ENCODE measurements at regions not wholly inside any gene's neighbourhood (a gene's known extent, or its start where the extent isn't known, plus 50 kb on each side); places are given as distances from the start of the nearest gene placed in this dataset.
"Not testable (repeated sequence)": the region's sequence is repeated elsewhere in the genome, so short reads cannot be mapped to it uniquely, and the experiment has no call there.

DNA sequence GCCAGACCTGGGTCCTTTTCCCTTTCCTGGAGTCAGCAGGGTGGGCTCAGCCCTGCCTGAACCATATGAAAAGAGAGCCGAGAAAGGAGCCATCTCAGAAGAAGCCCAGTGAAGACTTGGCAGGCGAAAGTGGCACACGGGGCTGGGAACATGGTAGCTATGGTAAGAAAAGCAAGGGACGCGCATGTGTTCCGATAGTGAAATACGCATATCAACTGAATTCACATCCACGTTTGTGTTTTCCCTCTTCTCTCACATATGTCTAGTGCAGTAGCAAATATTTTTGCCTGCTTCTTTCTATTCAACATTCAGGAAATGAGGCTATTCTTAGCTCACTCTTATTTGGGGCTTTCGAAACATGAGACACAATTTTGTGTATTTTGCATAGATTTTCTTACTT is 54.1 kb upstream of the PEG3 start:
- no peak overlapping the region for H3K4me3 Mint-ChIP-seq
- H3K4me1 Mint-ChIP-seq, result no peaks in the 10 kb centered on the region
- no peaks in the 10 kb centered on the region for H3K36me3 Mint-ChIP-seq (ENCODE audit: low read depth)
- ChIA-PET POLR2A (no interaction called here), CTCF (no interaction called here)
- no peak for DNase-seq
- no peaks in the 10 kb centered on the region for H3K27me3 Mint-ChIP-seq
- H3K27ac Mint-ChIP-seq, result no peak overlapping the region
- H3K9me3 Mint-ChIP-seq, result peaks cover 30% of the 10 kb centered on the region

DNA sequence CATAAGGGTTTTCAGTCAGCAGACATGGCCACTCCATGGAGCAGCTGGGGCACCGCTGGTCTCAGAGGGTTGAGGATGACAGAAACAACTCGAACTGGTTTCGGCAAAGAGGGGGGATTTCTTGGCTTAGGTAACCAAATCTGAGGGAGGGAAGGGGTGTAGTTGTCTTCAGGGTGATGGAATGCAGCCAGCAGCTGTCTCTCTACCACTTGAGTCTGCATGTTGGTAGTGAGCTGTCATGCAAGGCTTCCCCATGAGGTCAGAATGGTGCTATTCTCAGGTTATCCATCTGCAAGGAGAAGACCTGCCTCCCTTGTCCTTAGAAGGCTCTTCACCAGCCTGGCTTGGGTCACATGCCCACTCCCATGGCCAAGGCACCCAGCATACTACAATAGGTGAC is 55.6 kb upstream of the PEG3 start:
- POLR2A ChIA-PET, result no interaction called here
- no peaks in the 10 kb centered on the region for H3K27me3 Mint-ChIP-seq
- H3K4me3 Mint-ChIP-seq, result no peak overlapping the region
- CTCF ChIA-PET, result no interaction called here
- no peaks in the 10 kb centered on the region for H3K36me3 Mint-ChIP-seq (ENCODE audit: low read depth)
- no peak for DNase-seq
- H3K9me3 Mint-ChIP-seq, result peaks cover 29% of the 10 kb centered on the region
- H3K27ac Mint-ChIP-seq, result no peak overlapping the region
- H3K4me1 Mint-ChIP-seq, result no peaks in the 10 kb centered on the region

GRCh38 chr19:56899943-56900342 is 59.4 kb upstream of the PEG3 start:
- Mint-ChIP-seq H3K4me1 (no peaks in the 10 kb centered on the region), H3K27me3 (no peaks in the 10 kb centered on the region), H3K4me3 (no peak overlapping the region), H3K36me3 (ENCODE audit: low read depth) (no peaks in the 10 kb centered on the region), H3K9me3 (peaks cover 38% of the 10 kb centered on the region), H3K27ac (no peak overlapping the region)
- no peak for DNase-seq
- CTCF ChIA-PET, result no interaction called here
- POLR2A ChIA-PET, result no interaction called here

DNA sequence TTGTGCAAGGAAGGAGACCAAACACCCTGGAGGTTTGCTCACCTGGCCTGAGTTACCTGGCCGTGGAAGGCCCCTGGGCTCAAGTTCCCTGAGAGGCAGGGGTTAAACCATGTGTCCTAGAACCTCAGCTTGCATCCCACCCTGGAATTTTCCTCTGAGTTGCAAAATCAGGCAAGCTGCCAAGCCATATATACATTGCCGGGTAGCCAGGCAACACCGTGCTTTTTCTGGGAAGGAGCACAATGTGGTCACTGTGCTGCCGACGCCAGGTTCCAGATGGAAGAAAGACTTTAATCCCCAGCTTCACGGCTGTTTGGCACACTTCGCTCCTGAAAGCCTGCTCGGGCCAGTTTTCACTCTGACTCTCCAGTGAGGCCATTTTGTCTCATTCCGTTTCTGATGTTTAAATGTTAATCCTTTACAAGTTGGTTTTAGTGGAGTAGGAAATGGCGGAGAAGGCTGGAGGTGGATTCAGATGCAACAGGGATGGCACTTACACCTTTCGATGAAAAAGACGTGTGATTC is 60.1 kb upstream of the PEG3 start:
- Mint-ChIP-seq H3K27ac (no peak overlapping the region), H3K9me3 (peaks cover 41% of the 10 kb centered on the region), H3K27me3 (no peaks in the 10 kb centered on the region), H3K36me3 (ENCODE audit: low read depth) (no peaks in the 10 kb centered on the region), H3K4me3 (no peak overlapping the region), H3K4me1 (no peaks in the 10 kb centered on the region)
- CTCF ChIA-PET, result no interaction called here
- POLR2A ChIA-PET, result no interaction called here
- no peak for DNase-seq

DNA sequence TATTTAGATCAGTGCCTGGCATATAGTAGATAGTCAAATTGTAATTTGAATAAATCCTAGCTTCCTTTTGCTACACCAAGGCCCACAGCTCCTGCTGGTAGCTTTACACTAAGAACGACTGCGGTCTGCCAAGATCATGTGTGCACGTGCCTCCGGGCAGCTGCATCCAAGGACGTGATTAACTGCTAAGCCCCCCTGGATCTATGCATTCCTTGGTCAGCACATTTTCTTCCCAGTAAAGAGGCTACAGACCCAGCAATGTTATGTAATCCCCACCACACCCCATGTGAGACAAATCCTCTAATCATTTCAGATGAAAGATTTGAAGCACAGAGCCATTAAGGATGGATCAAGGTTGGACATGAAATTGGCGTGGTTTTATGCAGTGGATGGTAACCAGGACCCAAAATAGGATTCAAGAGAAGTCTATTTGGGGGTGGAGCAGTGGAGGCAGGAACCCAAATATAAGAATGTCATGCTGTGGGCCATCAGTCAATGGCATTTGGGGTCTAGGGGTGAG is 65.2 kb upstream of the PEG3 start:
- H3K27ac Mint-ChIP-seq, result no peak overlapping the region
- no peak for DNase-seq
- no peaks in the 10 kb centered on the region for H3K27me3 Mint-ChIP-seq
- peaks cover 58% of the 10 kb centered on the region for H3K9me3 Mint-ChIP-seq
- CTCF ChIA-PET, result interaction anchor here (0.6 kb wide), 1 partner anchor 42 kb away, joined by 4 read pairs; no protein-coding TSS in a partner anchor
- POLR2A ChIA-PET, result no interaction called here
- no peaks in the 10 kb centered on the region for H3K4me1 Mint-ChIP-seq
- H3K4me3 Mint-ChIP-seq, result no peak overlapping the region
- no peaks in the 10 kb centered on the region for H3K36me3 Mint-ChIP-seq (ENCODE audit: low read depth)

DNA sequence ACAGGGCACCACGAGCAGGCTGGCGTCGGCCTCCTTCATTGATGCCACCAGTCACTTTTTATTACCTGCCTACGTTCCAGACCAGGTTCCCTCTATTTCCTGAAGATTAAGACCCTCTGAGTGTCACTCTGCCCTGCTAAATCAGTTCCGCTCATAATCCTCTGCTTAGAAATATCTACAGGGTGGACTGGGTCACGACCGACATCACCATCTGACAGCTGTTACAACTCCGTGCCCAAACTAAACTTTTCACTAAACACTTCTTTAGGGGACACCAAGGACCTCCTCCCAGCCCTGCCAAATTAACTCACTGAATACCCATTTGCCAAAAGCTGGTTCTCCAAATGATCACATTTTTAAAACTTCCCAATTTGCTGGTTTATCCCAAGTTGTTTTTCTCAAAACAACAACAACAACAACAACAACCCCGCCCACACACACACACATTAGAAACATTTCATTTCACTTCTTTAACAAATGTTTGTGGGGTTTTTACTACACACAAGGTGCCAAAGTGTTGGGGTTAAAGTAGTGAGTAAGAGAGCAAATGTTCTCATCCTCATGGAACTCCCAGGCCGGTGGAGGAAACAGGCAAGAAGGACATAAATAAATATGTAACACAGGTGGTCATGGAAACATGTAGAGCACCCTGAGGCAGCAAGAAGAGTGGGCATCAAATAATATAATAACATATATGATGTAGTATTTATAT is 72.0 kb upstream of the PEG3 start:
- Mint-ChIP-seq H3K4me1 (no peaks in the 10 kb centered on the region), H3K27ac (no peak overlapping the region), H3K9me3 (peaks cover 44% of the 10 kb centered on the region), H3K36me3 (ENCODE audit: low read depth) (no peaks in the 10 kb centered on the region), H3K4me3 (no peak overlapping the region), H3K27me3 (no peaks in the 10 kb centered on the region)
- no peak for DNase-seq
- POLR2A ChIA-PET, result no interaction called here
- CTCF ChIA-PET, result no interaction called here

GRCh38 chr19:56913113-56913455 is 72.6 kb upstream of the PEG3 start:
- H3K27ac Mint-ChIP-seq; H3K4me1 Mint-ChIP-seq; H3K27me3 Mint-ChIP-seq; CTCF ChIA-PET; DNase-seq; H3K4me3 Mint-ChIP-seq; POLR2A ChIA-PET; H3K36me3 Mint-ChIP-seq (ENCODE audit: low read depth): not testable (repeated sequence)
- peaks cover 38% of the 10 kb centered on the region for H3K9me3 Mint-ChIP-seq

GRCh38 chr19:56916528-56916927 is 76.0 kb upstream of the PEG3 start:
- peaks cover 44% of the 10 kb centered on the region for H3K9me3 Mint-ChIP-seq
- POLR2A ChIA-PET, result no interaction called here
- DNase-seq, result no peak
- H3K4me1 Mint-ChIP-seq, result no peaks in the 10 kb centered on the region
- H3K27ac Mint-ChIP-seq, result no peak overlapping the region
- H3K36me3 Mint-ChIP-seq (ENCODE audit: low read depth), result no peaks in the 10 kb centered on the region
- CTCF ChIA-PET, result no interaction called here
- no peaks in the 10 kb centered on the region for H3K27me3 Mint-ChIP-seq
- no peak overlapping the region for H3K4me3 Mint-ChIP-seq

DNA sequence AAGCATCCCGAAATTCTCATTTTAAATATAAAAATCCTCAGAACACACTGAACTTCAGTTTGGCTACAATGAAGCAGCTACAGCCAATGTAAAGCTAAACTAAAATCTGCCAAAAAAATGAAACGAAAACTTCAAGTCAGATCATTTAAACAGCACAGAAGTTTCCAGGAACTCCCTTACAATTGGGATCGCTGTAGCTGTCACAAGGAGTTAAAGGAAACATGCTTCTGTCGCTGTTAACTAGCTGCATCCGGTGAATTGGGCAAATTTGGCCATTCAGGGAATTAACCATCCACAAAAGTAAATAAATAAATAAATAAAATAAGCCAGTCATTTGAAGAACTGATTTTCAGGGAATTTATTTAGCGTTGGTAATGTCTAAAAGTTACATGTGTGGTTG is 77.0 kb upstream of the PEG3 start:
- H3K36me3 Mint-ChIP-seq (ENCODE audit: low read depth), result no peaks in the 10 kb centered on the region
- CTCF ChIA-PET, result no interaction called here
- DNase-seq, result no peak
- H3K27ac Mint-ChIP-seq, result no peak overlapping the region
- no peaks in the 10 kb centered on the region for H3K4me1 Mint-ChIP-seq
- POLR2A ChIA-PET, result no interaction called here
- H3K27me3 Mint-ChIP-seq, result no peaks in the 10 kb centered on the region
- H3K9me3 Mint-ChIP-seq, result peaks cover 39% of the 10 kb centered on the region
- H3K4me3 Mint-ChIP-seq, result no peak overlapping the region

DNA sequence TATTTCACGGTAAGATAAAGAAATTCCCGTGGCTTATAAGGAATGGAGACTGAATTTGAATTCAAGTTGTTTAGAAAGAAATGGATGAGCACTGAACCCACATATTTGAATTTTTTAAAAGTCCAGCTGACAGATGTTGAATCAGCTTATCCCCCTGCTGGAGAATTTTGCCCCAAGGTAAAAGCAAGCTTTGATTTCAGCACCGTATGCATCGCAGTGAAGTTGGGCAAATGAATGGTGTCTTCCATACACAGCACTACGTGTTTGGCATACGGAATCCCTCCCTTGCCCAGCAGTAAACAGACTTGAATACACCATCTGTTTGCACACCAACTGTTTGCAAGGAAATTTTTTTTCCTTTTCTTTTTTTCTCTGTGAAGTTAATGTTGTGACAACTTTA is 77.5 kb upstream of the PEG3 start:
- ChIA-PET CTCF (no interaction called here), POLR2A (no interaction called here)
- H3K27me3 Mint-ChIP-seq, result no peaks in the 10 kb centered on the region
- peaks cover 36% of the 10 kb centered on the region for H3K9me3 Mint-ChIP-seq
- DNase-seq, result no peak
- H3K4me3 Mint-ChIP-seq, result no peak overlapping the region
- no peaks in the 10 kb centered on the region for H3K4me1 Mint-ChIP-seq
- no peak overlapping the region for H3K27ac Mint-ChIP-seq
- H3K36me3 Mint-ChIP-seq (ENCODE audit: low read depth), result no peaks in the 10 kb centered on the region

- CTCF ChIA-PET, result no interaction called here
- H3K27me3 Mint-ChIP-seq, result no peaks in the 10 kb centered on the region
These were observed 78.3 kb upstream of the PEG3 start for GRCh38 chr19:56918682-56919307.

DNA sequence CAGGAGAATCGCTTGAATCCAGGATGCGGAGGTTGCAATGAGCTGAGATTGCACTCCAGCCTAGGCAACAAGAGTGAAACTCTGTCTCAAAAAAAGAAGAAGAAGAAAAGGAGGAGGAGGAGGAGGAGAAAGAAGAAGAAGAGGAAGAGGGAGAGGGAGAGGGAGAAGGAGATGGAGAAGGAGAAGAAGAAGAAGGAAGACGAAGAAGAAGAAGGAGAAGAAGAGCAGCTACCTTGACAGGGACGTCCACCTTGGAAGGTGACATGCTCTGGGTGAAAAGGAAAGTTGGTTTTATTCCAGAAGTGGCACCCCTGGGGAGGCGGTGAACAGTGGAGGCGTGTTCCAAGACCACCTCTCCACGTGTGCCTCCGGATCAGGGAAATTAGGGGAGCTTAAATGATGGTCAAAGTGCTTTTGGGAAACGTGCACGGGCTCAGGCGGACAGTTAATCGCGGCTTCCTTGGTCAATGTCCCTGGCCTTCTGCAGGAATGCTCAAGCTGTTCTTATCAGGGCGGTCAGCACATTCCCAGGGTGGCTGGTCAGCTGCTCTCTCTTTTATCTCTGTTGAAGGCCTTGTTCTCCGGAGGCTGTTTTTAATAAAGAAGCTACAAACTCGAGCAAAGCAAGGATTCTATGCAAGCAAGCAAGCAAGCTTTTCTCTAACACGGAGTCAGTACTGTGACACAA is 78.9 kb upstream of the PEG3 start:
- CTCF ChIA-PET, result no interaction called here
- peaks cover 37% of the 10 kb centered on the region for H3K9me3 Mint-ChIP-seq
- H3K36me3 Mint-ChIP-seq (ENCODE audit: low read depth), result no peaks in the 10 kb centered on the region
- H3K4me3 Mint-ChIP-seq, result no peak overlapping the region
- no peak overlapping the region for H3K27ac Mint-ChIP-seq
- POLR2A ChIA-PET, result no interaction called here
- H3K4me1 Mint-ChIP-seq, result no peaks in the 10 kb centered on the region
- no peak for DNase-seq
- H3K27me3 Mint-ChIP-seq, result no peaks in the 10 kb centered on the region

More at GRCh38 chr19:56918682-56919307, 78.3 kb upstream of the PEG3 start:
- no peak for DNase-seq
- Mint-ChIP-seq H3K36me3 (ENCODE audit: low read depth) (no peaks in the 10 kb centered on the region), H3K4me3 (no peak overlapping the region), H3K9me3 (peaks cover 34% of the 10 kb centered on the region), H3K27ac (no peak overlapping the region), H3K4me1 (no peaks in the 10 kb centered on the region)
- POLR2A ChIA-PET, result no interaction called here

GRCh38 chr19:56926094-56926493 is 85.6 kb upstream of the PEG3 start:
- POLR2A ChIA-PET; H3K36me3 Mint-ChIP-seq (ENCODE audit: low read depth); H3K27ac Mint-ChIP-seq; H3K4me3 Mint-ChIP-seq; DNase-seq; H3K4me1 Mint-ChIP-seq; CTCF ChIA-PET; H3K27me3 Mint-ChIP-seq: not testable (repeated sequence)
- H3K9me3 Mint-ChIP-seq, result peaks cover 47% of the 10 kb centered on the region
